ENCODE measurements at regions not wholly inside any gene's neighbourhood (a gene's known extent, or its start where the extent isn't known, plus 50 kb on each side); places are given as distances from the start of the nearest gene placed in this dataset.

DNA sequence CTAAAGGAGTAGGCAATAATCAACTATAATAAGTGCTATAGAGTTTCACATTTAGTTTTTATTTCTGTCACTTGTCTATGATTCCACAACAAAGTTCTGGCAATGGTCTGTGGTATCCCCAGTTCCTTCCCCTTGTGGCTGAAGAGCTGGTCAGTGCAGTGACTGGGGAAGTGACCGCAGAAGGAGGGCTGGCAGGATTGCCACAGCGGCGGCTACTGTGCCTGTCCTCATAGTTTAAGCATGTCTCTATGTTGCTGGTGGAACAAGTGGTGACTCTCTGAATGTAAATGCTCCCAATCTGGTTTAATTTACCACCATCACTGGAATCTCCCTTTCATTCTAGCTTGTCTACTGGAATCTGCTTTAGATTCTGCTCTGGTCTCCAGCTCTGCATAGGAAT is 170.6 kb upstream of the GK2 start:
- CTCF ChIA-PET: no interaction called here
- H3K9me1 ChIP-seq (replicated peaks; ENCODE audit: control insufficient read depth, extremely low read depth, insufficient read depth, low read length): no peaks in the 10 kb centered on the region

More for the DNA sequence above, 170.6 kb upstream of the GK2 start:
- DNase-seq (ENCODE audit: low read depth, low spot score) (no peak), FAIRE-seq (no peak)
- Histone ChIP-seq H3K27me3 (ENCODE audit: control insufficient read depth in 2 of 2, insufficient read depth in 2 of 2, low read length in 2 of 2) (peaks cover 0 to 2% of the 10 kb centered on the region in 2 experiments), H3K79me2 (ENCODE audit: control insufficient read depth, insufficient read depth, low read length) (no peaks in the 10 kb centered on the region), H4K20me1 (replicated peaks; ENCODE audit: control insufficient read depth, extremely low read depth, insufficient read depth, low read length) (no peaks in the 10 kb centered on the region), H3K27ac (ENCODE audit: insufficient read depth, low read depth, low read length) (no peak overlapping the region), H2AFZ (ENCODE audit: low read depth, low read length) (no peak overlapping the region), H3K36me3 (ENCODE audit: control insufficient read depth in 2 of 2, extremely low read depth in 1 of 2, insufficient read depth in 2 of 2, low read length in 2 of 2) (no peaks in the 10 kb centered on the region), H3K4me3 (replicated peaks in 1 of 3; ENCODE audit: insufficient read depth in 1 of 3, low read depth in 1 of 3, low read length in 3 of 3) (no peak overlapping the region), H3K9ac (replicated peaks; ENCODE audit: extremely low read depth, insufficient read depth, low read length) (no peak overlapping the region), H3K4me1 (ENCODE audit: control insufficient read depth, extremely low read depth, insufficient read depth, low read length) (no peaks in the 10 kb centered on the region), H3K9me3 (replicated peaks; ENCODE audit: control insufficient read depth, insufficient read depth, low read length) (no peaks in the 10 kb centered on the region), H3K4me2 (ENCODE audit: insufficient read depth, low read length) (no peak overlapping the region)
- intact Hi-C loops (cut with micrococcal nuclease) (no loop called here), dilution Hi-C loops (cut with MboI; ENCODE audit: extremely low pct_ligation_motif_present, low sequenced_read_pairs) (no loop called here)
- TF ChIP-seq, protein P1, sequence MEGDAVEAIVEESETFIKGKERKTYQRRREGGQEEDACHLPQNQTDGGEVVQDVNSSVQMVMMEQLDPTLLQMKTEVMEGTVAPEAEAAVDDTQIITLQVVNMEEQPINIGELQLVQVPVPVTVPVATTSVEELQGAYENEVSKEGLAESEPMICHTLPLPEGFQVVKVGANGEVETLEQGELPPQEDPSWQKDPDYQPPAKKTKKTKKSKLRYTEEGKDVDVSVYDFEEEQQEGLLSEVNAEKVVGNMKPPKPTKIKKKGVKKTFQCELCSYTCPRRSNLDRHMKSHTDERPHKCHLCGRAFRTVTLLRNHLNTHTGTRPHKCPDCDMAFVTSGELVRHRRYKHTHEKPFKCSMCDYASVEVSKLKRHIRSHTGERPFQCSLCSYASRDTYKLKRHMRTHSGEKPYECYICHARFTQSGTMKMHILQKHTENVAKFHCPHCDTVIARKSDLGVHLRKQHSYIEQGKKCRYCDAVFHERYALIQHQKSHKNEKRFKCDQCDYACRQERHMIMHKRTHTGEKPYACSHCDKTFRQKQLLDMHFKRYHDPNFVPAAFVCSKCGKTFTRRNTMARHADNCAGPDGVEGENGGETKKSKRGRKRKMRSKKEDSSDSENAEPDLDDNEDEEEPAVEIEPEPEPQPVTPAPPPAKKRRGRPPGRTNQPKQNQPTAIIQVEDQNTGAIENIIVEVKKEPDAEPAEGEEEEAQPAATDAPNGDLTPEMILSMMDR (IDR thresholded peaks at IDR 0.05; ENCODE audit: extremely low read depth in 1 of 2, insufficient read depth in 1 of 2, low read depth in 1 of 2, low read length in 2 of 2): no peak
- TF ChIP-seq MYC (IDR thresholded peaks at IDR 0.05; ENCODE audit: low read depth, low read length) (no peak), JUN (IDR thresholded peaks at IDR 0.05; ENCODE audit: borderline replicate concordance, insufficient read depth, insufficient read length, low read depth) (no peak), POLR2AphosphoS5 (IDR thresholded peaks at IDR 0.05; ENCODE audit: insufficient read depth, low read depth, low read length) (no peak), POLR2A (IDR thresholded peaks at IDR 0.05; ENCODE audit: low read depth, low read length) (no peak), EZH2 (IDR thresholded peaks at IDR 0.05; ENCODE audit: borderline replicate concordance, low read depth, low read length, severe bottlenecking) (no peak), GATA2 (IDR thresholded peaks at IDR 0.05; ENCODE audit: insufficient read depth, insufficient read length, low read depth, low read length) (no peak), FOS (IDR thresholded peaks at IDR 0.05; ENCODE audit: borderline replicate concordance, insufficient read depth, low read length) (no peak)
- TF ChIP-seq, protein P2, sequence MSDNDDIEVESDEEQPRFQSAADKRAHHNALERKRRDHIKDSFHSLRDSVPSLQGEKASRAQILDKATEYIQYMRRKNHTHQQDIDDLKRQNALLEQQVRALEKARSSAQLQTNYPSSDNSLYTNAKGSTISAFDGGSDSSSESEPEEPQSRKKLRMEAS (IDR thresholded peaks at IDR 0.05; ENCODE audit: insufficient read depth, insufficient read length): no peak
- no TSS peak for BruUV-seq (replicated peaks)
- POLR2A ChIA-PET: no interaction called here
